ENCODE measurements at regions not wholly inside any gene's neighbourhood (a gene's known extent, or its start where the extent isn't known, plus 50 kb on each side); places are given as distances from the start of the nearest gene placed in this dataset.

DNA sequence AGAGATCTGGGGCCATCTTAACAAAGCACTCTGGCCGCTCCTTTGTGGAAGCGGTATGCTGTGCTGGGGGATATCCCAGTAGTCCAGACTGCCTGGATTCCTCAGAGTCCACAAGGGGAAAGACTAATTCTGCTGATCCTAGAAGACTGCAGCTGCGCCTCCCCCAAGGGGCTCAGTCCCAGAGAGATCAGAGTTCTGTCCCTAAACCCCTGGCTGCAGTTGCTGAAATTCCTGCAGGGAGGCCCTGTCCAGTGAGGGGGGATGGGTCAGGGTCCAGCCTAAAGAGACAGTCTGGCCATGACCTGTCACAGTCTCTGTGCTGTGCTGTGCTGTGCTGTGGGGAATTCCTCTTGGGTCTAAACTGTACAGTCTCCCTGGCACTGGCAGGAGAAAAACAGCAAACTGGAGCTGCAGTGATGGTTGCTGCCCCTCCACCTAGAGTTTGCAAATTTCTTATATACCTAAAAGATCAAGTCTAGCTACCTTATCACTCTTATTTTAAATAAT, 575.1 kb upstream of the UBE2E2 start:
- ATAC-seq = no peak
- TF ChIP-seq, protein P1, sequence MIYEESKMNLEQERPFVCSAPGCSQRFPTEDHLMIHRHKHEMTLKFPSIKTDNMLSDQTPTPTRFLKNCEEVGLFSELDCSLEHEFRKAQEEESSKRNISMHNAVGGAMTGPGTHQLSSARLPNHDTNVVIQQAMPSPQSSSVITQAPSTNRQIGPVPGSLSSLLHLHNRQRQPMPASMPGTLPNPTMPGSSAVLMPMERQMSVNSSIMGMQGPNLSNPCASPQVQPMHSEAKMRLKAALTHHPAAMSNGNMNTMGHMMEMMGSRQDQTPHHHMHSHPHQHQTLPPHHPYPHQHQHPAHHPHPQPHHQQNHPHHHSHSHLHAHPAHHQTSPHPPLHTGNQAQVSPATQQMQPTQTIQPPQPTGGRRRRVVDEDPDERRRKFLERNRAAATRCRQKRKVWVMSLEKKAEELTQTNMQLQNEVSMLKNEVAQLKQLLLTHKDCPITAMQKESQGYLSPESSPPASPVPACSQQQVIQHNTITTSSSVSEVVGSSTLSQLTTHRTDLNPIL (CRISPR knock-in tag; IDR thresholded peaks at IDR 0.05; ENCODE audit: low read depth) = no peak
- TF ChIP-seq ZNF70 (CRISPR knock-in tag; IDR thresholded peaks at IDR 0.05) = no peak
- no peak for TF ChIP-seq ESRRG (CRISPR knock-in tag; IDR thresholded peaks at IDR 0.05)
- TF ChIP-seq ISL1 (CRISPR knock-in tag; IDR thresholded peaks at IDR 0.05) = no peak
- TF ChIP-seq CSDC2 (CRISPR knock-in tag; IDR thresholded peaks at IDR 0.05) = no peak
- TF ChIP-seq PPARA (CRISPR knock-in tag; IDR thresholded peaks at IDR 0.05; ENCODE audit: borderline replicate concordance) = no peak
- TF ChIP-seq, protein P2, sequence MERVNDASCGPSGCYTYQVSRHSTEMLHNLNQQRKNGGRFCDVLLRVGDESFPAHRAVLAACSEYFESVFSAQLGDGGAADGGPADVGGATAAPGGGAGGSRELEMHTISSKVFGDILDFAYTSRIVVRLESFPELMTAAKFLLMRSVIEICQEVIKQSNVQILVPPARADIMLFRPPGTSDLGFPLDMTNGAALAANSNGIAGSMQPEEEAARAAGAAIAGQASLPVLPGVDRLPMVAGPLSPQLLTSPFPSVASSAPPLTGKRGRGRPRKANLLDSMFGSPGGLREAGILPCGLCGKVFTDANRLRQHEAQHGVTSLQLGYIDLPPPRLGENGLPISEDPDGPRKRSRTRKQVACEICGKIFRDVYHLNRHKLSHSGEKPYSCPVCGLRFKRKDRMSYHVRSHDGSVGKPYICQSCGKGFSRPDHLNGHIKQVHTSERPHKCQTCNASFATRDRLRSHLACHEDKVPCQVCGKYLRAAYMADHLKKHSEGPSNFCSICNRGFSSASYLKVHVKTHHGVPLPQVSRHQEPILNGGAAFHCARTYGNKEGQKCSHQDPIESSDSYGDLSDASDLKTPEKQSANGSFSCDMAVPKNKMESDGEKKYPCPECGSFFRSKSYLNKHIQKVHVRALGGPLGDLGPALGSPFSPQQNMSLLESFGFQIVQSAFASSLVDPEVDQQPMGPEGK (CRISPR knock-in tag; IDR thresholded peaks at IDR 0.05; ENCODE audit: borderline replicate concordance) = no peak
- TF ChIP-seq SNAI2 (CRISPR knock-in tag; IDR thresholded peaks at IDR 0.05) = no peak
- TF ChIP-seq, protein P3, sequence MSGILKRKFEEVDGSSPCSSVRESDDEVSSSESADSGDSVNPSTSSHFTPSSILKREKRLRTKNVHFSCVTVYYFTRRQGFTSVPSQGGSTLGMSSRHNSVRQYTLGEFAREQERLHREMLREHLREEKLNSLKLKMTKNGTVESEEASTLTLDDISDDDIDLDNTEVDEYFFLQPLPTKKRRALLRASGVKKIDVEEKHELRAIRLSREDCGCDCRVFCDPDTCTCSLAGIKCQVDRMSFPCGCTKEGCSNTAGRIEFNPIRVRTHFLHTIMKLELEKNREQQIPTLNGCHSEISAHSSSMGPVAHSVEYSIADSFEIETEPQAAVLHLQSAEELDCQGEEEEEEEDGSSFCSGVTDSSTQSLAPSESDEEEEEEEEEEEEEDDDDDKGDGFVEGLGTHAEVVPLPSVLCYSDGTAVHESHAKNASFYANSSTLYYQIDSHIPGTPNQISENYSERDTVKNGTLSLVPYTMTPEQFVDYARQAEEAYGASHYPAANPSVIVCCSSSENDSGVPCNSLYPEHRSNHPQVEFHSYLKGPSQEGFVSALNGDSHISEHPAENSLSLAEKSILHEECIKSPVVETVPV (CRISPR knock-in tag; IDR thresholded peaks at IDR 0.05) = no peak
- no peak for TF ChIP-seq ZC3H10 (CRISPR knock-in tag; IDR thresholded peaks at IDR 0.05)
- no peak for TF ChIP-seq ZNF565 (CRISPR knock-in tag; conservative IDR thresholded peaks at IDR 0.05; ENCODE audit: low read depth)
- TF ChIP-seq, protein P4, sequence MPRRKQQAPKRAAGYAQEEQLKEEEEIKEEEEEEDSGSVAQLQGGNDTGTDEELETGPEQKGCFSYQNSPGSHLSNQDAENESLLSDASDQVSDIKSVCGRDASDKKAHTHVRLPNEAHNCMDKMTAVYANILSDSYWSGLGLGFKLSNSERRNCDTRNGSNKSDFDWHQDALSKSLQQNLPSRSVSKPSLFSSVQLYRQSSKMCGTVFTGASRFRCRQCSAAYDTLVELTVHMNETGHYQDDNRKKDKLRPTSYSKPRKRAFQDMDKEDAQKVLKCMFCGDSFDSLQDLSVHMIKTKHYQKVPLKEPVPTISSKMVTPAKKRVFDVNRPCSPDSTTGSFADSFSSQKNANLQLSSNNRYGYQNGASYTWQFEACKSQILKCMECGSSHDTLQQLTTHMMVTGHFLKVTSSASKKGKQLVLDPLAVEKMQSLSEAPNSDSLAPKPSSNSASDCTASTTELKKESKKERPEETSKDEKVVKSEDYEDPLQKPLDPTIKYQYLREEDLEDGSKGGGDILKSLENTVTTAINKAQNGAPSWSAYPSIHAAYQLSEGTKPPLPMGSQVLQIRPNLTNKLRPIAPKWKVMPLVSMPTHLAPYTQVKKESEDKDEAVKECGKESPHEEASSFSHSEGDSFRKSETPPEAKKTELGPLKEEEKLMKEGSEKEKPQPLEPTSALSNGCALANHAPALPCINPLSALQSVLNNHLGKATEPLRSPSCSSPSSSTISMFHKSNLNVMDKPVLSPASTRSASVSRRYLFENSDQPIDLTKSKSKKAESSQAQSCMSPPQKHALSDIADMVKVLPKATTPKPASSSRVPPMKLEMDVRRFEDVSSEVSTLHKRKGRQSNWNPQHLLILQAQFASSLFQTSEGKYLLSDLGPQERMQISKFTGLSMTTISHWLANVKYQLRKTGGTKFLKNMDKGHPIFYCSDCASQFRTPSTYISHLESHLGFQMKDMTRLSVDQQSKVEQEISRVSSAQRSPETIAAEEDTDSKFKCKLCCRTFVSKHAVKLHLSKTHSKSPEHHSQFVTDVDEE (CRISPR knock-in tag; IDR thresholded peaks at IDR 0.05) = no peak
- no peak for TF ChIP-seq ARNTL (CRISPR knock-in tag; IDR thresholded peaks at IDR 0.05; ENCODE audit: borderline replicate concordance, low read depth)
- TF ChIP-seq OSR1 (CRISPR knock-in tag; IDR thresholded peaks at IDR 0.05) = no peak
- TF ChIP-seq TOX (CRISPR knock-in tag; IDR thresholded peaks at IDR 0.05; ENCODE audit: borderline replicate concordance) = no peak
- TF ChIP-seq TCF4 (CRISPR knock-in tag; IDR thresholded peaks at IDR 0.05; ENCODE audit: borderline replicate concordance) = no peak
- no peak for TF ChIP-seq ZFP30 (CRISPR knock-in tag; IDR thresholded peaks at IDR 0.05)
- no peak for TF ChIP-seq RARB (CRISPR knock-in tag; IDR thresholded peaks at IDR 0.05)

DNA sequence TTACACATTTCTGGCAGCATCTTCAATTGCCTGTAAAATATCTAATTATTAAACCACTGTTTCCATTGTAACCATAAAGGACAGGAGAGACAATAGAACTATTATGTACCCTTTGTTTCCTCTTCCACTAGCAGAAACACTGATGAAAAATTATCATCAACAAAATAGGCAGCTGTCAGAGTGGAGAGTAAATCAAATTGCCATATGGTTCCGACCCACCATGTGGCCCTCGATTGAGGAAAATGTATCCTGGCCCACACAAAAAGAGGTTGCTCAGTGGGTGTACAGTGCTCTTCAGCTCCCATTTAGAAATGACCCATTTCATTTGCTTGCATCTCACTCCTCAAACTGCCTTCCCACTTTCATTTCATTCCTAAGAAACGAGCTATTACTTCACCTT, 570.6 kb upstream of the UBE2E2 start:
- TF ChIP-seq ISL1 (CRISPR knock-in tag; IDR thresholded peaks at IDR 0.05) (no peak), ZFP3 (CRISPR knock-in tag; IDR thresholded peaks at IDR 0.05) (no peak), ZFP30 (CRISPR knock-in tag; IDR thresholded peaks at IDR 0.05) (no peak), RARB (CRISPR knock-in tag; IDR thresholded peaks at IDR 0.05) (no peak), OSR1 (CRISPR knock-in tag; IDR thresholded peaks at IDR 0.05) (no peak), GLIS3 (CRISPR knock-in tag; IDR thresholded peaks at IDR 0.05) (no peak), SNAI2 (CRISPR knock-in tag; IDR thresholded peaks at IDR 0.05) (no peak), ESRRG (CRISPR knock-in tag; IDR thresholded peaks at IDR 0.05) (no peak), ZC3H10 (CRISPR knock-in tag; IDR thresholded peaks at IDR 0.05) (no peak), ZNF565 (CRISPR knock-in tag; conservative IDR thresholded peaks at IDR 0.05; ENCODE audit: low read depth) (no peak), CSDC2 (CRISPR knock-in tag; IDR thresholded peaks at IDR 0.05) (no peak), BACH2 (CRISPR knock-in tag; IDR thresholded peaks at IDR 0.05; ENCODE audit: borderline replicate concordance) (no peak), TOX (CRISPR knock-in tag; IDR thresholded peaks at IDR 0.05; ENCODE audit: borderline replicate concordance) (no peak), ZNF8 (CRISPR knock-in tag; IDR thresholded peaks at IDR 0.05) (no peak), TCF4 (CRISPR knock-in tag; IDR thresholded peaks at IDR 0.05; ENCODE audit: borderline replicate concordance) (no peak)
- TF ChIP-seq, protein P4 (CRISPR knock-in tag; IDR thresholded peaks at IDR 0.05) = no peak
- TF ChIP-seq, protein P5, sequence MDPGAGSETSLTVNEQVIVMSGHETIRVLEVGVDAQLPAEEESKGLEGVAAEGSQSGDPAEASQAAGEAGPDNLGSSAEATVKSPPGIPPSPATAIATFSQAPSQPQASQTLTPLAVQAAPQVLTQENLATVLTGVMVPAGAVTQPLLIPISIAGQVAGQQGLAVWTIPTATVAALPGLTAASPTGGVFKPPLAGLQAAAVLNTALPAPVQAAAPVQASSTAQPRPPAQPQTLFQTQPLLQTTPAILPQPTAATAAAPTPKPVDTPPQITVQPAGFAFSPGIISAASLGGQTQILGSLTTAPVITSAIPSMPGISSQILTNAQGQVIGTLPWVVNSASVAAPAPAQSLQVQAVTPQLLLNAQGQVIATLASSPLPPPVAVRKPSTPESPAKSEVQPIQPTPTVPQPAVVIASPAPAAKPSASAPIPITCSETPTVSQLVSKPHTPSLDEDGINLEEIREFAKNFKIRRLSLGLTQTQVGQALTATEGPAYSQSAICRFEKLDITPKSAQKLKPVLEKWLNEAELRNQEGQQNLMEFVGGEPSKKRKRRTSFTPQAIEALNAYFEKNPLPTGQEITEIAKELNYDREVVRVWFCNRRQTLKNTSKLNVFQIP (CRISPR knock-in tag; IDR thresholded peaks at IDR 0.05; ENCODE audit: borderline replicate concordance, low read depth) = no peak
- TF ChIP-seq, protein P2 (CRISPR knock-in tag; IDR thresholded peaks at IDR 0.05; ENCODE audit: borderline replicate concordance) = no peak
- ATAC-seq = no peak

All from SK-N-SH treated with all-trans-retinoic acid at 6 μM for 48 hours (cell line).